ENCODE measurements at regions not wholly inside any gene's neighbourhood (a gene's known extent, or its start where the extent isn't known, plus 50 kb on each side); places are given as distances from the start of the nearest gene placed in this dataset.
"Not testable (repeated sequence)": the region's sequence is repeated elsewhere in the genome, so short reads cannot be mapped to it uniquely, and the experiment has no call there.

- no peak for FAIRE-seq
Observed at GRCh38 chr3:3686907-3687648, 112.2 kb upstream of the LRRN1 start.

GRCh38 chr3:3685721-3686120 lies 113.5 kb upstream of the LRRN1 start:
- FAIRE-seq: no peak

- no peak for FAIRE-seq
Observed at GRCh38 chr3:3683261-3683660, 116.0 kb upstream of the LRRN1 start.

- FAIRE-seq: no peak
Observed at GRCh38 chr3:3675801-3676200, 123.4 kb upstream of the LRRN1 start.

GRCh38 chr3:3675186-3675585 lies 124.0 kb upstream of the LRRN1 start:
- FAIRE-seq: no peak

- FAIRE-seq: no peak
Observed at GRCh38 chr3:3666664-3667063, 132.6 kb upstream of the LRRN1 start.

GRCh38 chr3:3665961-3666640 lies 133.1 kb upstream of the LRRN1 start:
- FAIRE-seq: no peak

- FAIRE-seq: no peak
Observed at GRCh38 chr3:3665546-3665945, 133.7 kb upstream of the LRRN1 start.

- no peak for FAIRE-seq
Observed at GRCh38 chr3:3664935-3665334, 134.3 kb upstream of the LRRN1 start.

GRCh38 chr3:3662610-3663009 lies 136.6 kb upstream of the LRRN1 start:
- no peak for FAIRE-seq

GRCh38 chr3:3654916-3655315 lies 144.3 kb upstream of the LRRN1 start:
- FAIRE-seq: no peak

- no peak for FAIRE-seq
Observed at GRCh38 chr3:3648988-3649679, 150.1 kb upstream of the LRRN1 start.

- FAIRE-seq: no peak
Observed at GRCh38 chr3:3646934-3647333, 152.3 kb upstream of the LRRN1 start.

GRCh38 chr3:3646103-3646844 lies 153.0 kb upstream of the LRRN1 start:
- FAIRE-seq: not testable (repeated sequence)

GRCh38 chr3:3641877-3642455 lies 157.3 kb upstream of the LRRN1 start:
- no peak for FAIRE-seq

- FAIRE-seq: no peak
Observed at GRCh38 chr3:3639078-3639477, 160.2 kb upstream of the LRRN1 start.

- no peak for FAIRE-seq
Observed at GRCh38 chr3:3636815-3637214, 162.4 kb upstream of the LRRN1 start.

- no peak for FAIRE-seq
Observed at GRCh38 chr3:3635109-3635508, 164.1 kb upstream of the LRRN1 start.

GRCh38 chr3:3634326-3634725 lies 164.9 kb upstream of the LRRN1 start:
- no peak for FAIRE-seq

GRCh38 chr3:3633761-3634160 lies 165.5 kb upstream of the LRRN1 start:
- FAIRE-seq: no peak

GRCh38 chr3:3632449-3632848 lies 166.8 kb upstream of the LRRN1 start:
- FAIRE-seq: no peak

GRCh38 chr3:3631114-3631513 lies 168.1 kb upstream of the LRRN1 start:
- no peak for FAIRE-seq

GRCh38 chr3:3629911-3630310 lies 169.3 kb upstream of the LRRN1 start:
- no peak for FAIRE-seq
